ENCODE measurements at regions not wholly inside any gene's neighbourhood (a gene's known extent, or its start where the extent isn't known, plus 50 kb on each side); places are given as distances from the start of the nearest gene placed in this dataset.

- Histone ChIP-seq H2AFZ (no peak overlapping the region), H3K4me2 (no peak overlapping the region), H3K4me3 (no peak overlapping the region), H3K27ac (ENCODE audit: low read depth) (no peak overlapping the region), H3K27me3 (ENCODE audit: insufficient read depth) (no peaks in the 10 kb centered on the region), H3K4me1 (ENCODE audit: insufficient read depth) (no peaks in the 10 kb centered on the region), H3K79me2 (replicated peaks; ENCODE audit: insufficient read depth) (no peaks in the 10 kb centered on the region), H3K9me2 (ENCODE audit: insufficient read depth) (no peaks in the 10 kb centered on the region; the same call in 1 of the 2 replicates), H3K36me3 (ENCODE audit: insufficient read depth) (no peaks in the 10 kb centered on the region), H3F3A (replicated peaks; ENCODE audit: low read depth) (no peaks in the 10 kb centered on the region), H4K20me1 (replicated peaks; ENCODE audit: insufficient read depth) (no peaks in the 10 kb centered on the region)
- Mint-ChIP-seq H3K4me1 (no peaks in the 10 kb centered on the region), H3K36me3 (ENCODE audit: low read depth) (no peaks in the 10 kb centered on the region), H3K27ac (no peak overlapping the region), H3K4me3 (no peak overlapping the region), H3K9me3 (no peaks in the 10 kb centered on the region; the same call in 2 of the 3 replicates), H3K27me3 (ENCODE audit: insufficient read depth, low read depth, poor library complexity) (no peaks in the 10 kb centered on the region)
- DNase-seq (ENCODE audit: low spot score) (no peak), ATAC-seq (no peak)
- no peak for TF ChIP-seq ZNF462 (CRISPR knock-in tag; IDR thresholded peaks at IDR 0.05)
Observed at GRCh38 chr5:18882154-18882553, 1105.8 kb downstream of the CDH18 start.

- no peak overlapping the region for H3K27ac Mint-ChIP-seq
- H3K9me3 Mint-ChIP-seq: peaks cover 12% of the 10 kb centered on the region
- no peaks in the 10 kb centered on the region for H3K79me2 ChIP-seq (replicated peaks; ENCODE audit: insufficient read depth)
- no peak for DNase-seq (ENCODE audit: low spot score)
- no peaks in the 10 kb centered on the region for H3K4me1 Mint-ChIP-seq
- H3K4me3 ChIP-seq: no peak overlapping the region
- H3K27me3 ChIP-seq (ENCODE audit: insufficient read depth): no peaks in the 10 kb centered on the region
- no peak overlapping the region for H3K27ac ChIP-seq (ENCODE audit: low read depth)
- H3K4me1 ChIP-seq (ENCODE audit: insufficient read depth): no peaks in the 10 kb centered on the region
- H4K20me1 ChIP-seq (replicated peaks; ENCODE audit: insufficient read depth): no peaks in the 10 kb centered on the region
- no peak overlapping the region for H3K4me2 ChIP-seq
- H3K27me3 Mint-ChIP-seq (ENCODE audit: insufficient read depth, low read depth, poor library complexity): no peaks in the 10 kb centered on the region
- H3K36me3 ChIP-seq (ENCODE audit: insufficient read depth): no peaks in the 10 kb centered on the region
- H3F3A ChIP-seq (replicated peaks; ENCODE audit: low read depth): no peaks in the 10 kb centered on the region
- H3K36me3 Mint-ChIP-seq (ENCODE audit: low read depth): 0 out of 3 replicates have a peak, but pooled peaks cover 2% of the 10 kb centered on the region
- peaks cover 30% of the 10 kb centered on the region for H3K9me2 ChIP-seq (ENCODE audit: insufficient read depth)
- H2AFZ ChIP-seq: no peak overlapping the region
- H3K4me3 Mint-ChIP-seq: no peak overlapping the region
- no peak for ATAC-seq
- TF ChIP-seq CREB1 (CRISPR knock-in tag; IDR thresholded peaks at IDR 0.05; ENCODE audit: low read depth) (no peak), ETS1 (IDR thresholded peaks at IDR 0.05) (no peak), JUNB (IDR thresholded peaks at IDR 0.05; ENCODE audit: unreplicated experiment) (no peak), REST (IDR thresholded peaks at IDR 0.05; ENCODE audit: unreplicated experiment) (no peak), NANOG (IDR thresholded peaks at IDR 0.05; ENCODE audit: borderline replicate concordance) (no peak), ZNF114 (CRISPR knock-in tag; IDR thresholded peaks at IDR 0.05) (no peak), CTCF (conservative IDR thresholded peaks at IDR 0.05; ENCODE audit: low read depth in 2 of 2) (no peak), STAT1 (IDR thresholded peaks at IDR 0.05; ENCODE audit: unreplicated experiment) (no peak), EZH2 (IDR thresholded peaks at IDR 0.05; ENCODE audit: low read depth, unreplicated experiment) (no peak)
Observed at GRCh38 chr5:18888821-18889220, 1099.2 kb downstream of the CDH18 start.
